HL-60 (cell line): ENCODE measurements at regions not wholly inside any gene's neighbourhood (a gene's known extent, or its start where the extent isn't known, plus 50 kb on each side); places are given as distances from the start of the nearest gene placed in this dataset.

Experiments used
- POLR2AphosphoS5 ChIP-seq: IDR thresholded peaks from 2 replicates; pipeline ENCODE4 v1.6.1; 2012; ENCODE audit warnings: low read depth
- SPI1 ChIP-seq: IDR thresholded peaks from 2 replicates; pipeline ENCODE4 v1.6.1; 2012; ENCODE audit warnings: low read depth, mild to moderate bottlenecking, borderline replicate concordance
- TF ChIP-seq, protein P1 (sequence below): IDR thresholded peaks from one replicate; pipeline ENCODE4 v1.5.1; 2011; ENCODE audit warnings: low read length, control low read depth, inconsistent platforms; ENCODE audit not compliant: insufficient read depth

DNA sequence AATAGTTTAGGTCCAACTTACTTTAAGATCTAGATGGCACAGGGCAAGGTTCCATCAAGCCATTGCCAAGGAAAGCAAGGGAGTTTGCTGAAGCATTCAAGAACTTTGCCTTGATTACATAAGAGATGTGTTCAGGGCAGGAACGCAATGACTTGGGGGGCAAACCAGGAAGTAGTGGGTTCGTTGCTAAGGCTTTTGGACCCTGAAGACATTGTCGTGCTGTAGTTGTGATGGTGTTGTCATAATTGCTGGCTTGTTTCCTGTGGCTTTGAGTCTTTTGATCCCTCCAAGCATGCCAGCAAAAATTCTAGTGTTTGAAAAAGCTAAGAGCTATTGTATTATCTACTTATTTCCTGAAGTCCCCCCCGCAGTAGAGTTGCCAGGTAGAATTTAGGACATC lies 70.7 kb upstream of the HNF1B start:
- TF ChIP-seq, protein P1, sequence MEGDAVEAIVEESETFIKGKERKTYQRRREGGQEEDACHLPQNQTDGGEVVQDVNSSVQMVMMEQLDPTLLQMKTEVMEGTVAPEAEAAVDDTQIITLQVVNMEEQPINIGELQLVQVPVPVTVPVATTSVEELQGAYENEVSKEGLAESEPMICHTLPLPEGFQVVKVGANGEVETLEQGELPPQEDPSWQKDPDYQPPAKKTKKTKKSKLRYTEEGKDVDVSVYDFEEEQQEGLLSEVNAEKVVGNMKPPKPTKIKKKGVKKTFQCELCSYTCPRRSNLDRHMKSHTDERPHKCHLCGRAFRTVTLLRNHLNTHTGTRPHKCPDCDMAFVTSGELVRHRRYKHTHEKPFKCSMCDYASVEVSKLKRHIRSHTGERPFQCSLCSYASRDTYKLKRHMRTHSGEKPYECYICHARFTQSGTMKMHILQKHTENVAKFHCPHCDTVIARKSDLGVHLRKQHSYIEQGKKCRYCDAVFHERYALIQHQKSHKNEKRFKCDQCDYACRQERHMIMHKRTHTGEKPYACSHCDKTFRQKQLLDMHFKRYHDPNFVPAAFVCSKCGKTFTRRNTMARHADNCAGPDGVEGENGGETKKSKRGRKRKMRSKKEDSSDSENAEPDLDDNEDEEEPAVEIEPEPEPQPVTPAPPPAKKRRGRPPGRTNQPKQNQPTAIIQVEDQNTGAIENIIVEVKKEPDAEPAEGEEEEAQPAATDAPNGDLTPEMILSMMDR: no peak
- TF ChIP-seq POLR2AphosphoS5 (no peak), SPI1 (no peak)
